ENCODE measurements at regions not wholly inside any gene's neighbourhood (a gene's known extent, or its start where the extent isn't known, plus 50 kb on each side); places are given as distances from the start of the nearest gene placed in this dataset.

- TF ChIP-seq CTCF (IDR thresholded peaks at IDR 0.05): no peak
- ATAC-seq (ENCODE audit: low FRiP score) (no peak), DNase-seq (ENCODE audit: low spot score) (no peak)
Measured at GRCh38 chr12:33566403-33566802, 126.8 kb upstream of the SYT10 start.

- ATAC-seq (ENCODE audit: low FRiP score) (no peak), DNase-seq (ENCODE audit: low spot score) (no peak)
- TF ChIP-seq CTCF (IDR thresholded peaks at IDR 0.05): no peak
Measured at GRCh38 chr12:33575346-33575745, 135.7 kb upstream of the SYT10 start.

GRCh38 chr12:33581613-33582122 lies 142.0 kb upstream of the SYT10 start:
- no peak for TF ChIP-seq CTCF (IDR thresholded peaks at IDR 0.05)
- DNase-seq (ENCODE audit: low spot score) (no peak), ATAC-seq (ENCODE audit: low FRiP score) (no peak)

GRCh38 chr12:33586576-33586975 lies 147.0 kb upstream of the SYT10 start:
- DNase-seq (ENCODE audit: low spot score): no peak
- ATAC-seq (ENCODE audit: low FRiP score): no peak
- no peak for TF ChIP-seq CTCF (IDR thresholded peaks at IDR 0.05)

- DNase-seq (ENCODE audit: low spot score) (no peak), ATAC-seq (ENCODE audit: low FRiP score) (no peak)
- TF ChIP-seq CTCF (IDR thresholded peaks at IDR 0.05): no peak
Measured at GRCh38 chr12:33587354-33587753, 147.7 kb upstream of the SYT10 start.

- ATAC-seq (ENCODE audit: low FRiP score) (peak; percentile 74), DNase-seq (ENCODE audit: low spot score) (no peak)
- no peak for TF ChIP-seq CTCF (IDR thresholded peaks at IDR 0.05)
Measured at GRCh38 chr12:33587784-33588712, 148.4 kb upstream of the SYT10 start.

Measured in omental fat pad (tissue), 3 donors.